ENCODE measurements at regions not wholly inside any gene's neighbourhood (a gene's known extent, or its start where the extent isn't known, plus 50 kb on each side); places are given as distances from the start of the nearest gene placed in this dataset.

DNA sequence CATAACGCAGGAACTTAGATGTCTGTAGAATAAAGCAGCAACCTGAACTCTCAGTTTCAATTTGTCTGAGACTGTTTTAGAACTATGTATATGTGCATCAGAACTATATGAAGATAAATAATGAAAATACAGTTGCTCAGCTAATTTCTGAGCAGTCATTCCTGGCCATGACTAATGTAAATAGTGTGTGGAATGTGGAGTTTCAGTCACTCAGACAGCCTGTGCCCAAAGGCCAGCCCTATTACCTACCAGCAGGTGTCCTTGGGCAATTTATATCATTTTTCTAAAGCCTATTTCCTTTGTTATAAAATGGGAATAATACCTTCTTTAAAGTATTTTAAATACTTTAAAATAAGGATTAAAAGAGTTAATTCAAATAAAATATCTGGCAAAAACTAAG lies 56.0 kb upstream of the RELL1 start:
- TF ChIP-seq CTCF (IDR thresholded peaks at IDR 0.05) (no peak), POLR2AphosphoS5 (IDR thresholded peaks at IDR 0.05) (no peak)

Measured in suprapubic skin (tissue), 3 donors.